ENCODE measurements at regions not wholly inside any gene's neighbourhood (a gene's known extent, or its start where the extent isn't known, plus 50 kb on each side); places are given as distances from the start of the nearest gene placed in this dataset.

- no peak overlapping the region for H2BK5ac ChIP-seq (ENCODE audit: low read depth, low read length, poor library complexity, severe bottlenecking)
- no peak overlapping the region for H4K91ac ChIP-seq (ENCODE audit: insufficient read depth, low read depth, low read length)
- H2BK15ac ChIP-seq (ENCODE audit: low read depth, low read length) = no peak overlapping the region
- H3K79me1 ChIP-seq (ENCODE audit: low read depth in 1 of 2, low read length in 2 of 2) = no peaks in the 10 kb centered on the region
- WGBS, 2 experiments (ENCODE audit: extremely low coverage in 2 of 2, insufficient read length in 1 of 2) = 6% methylated on average over 40 of the region's 64 CpGs; no CpG with 5 or more reads in 1 of the 2 experiments
- H3K14ac ChIP-seq (replicated peaks; ENCODE audit: low read depth, low read length) = no peak overlapping the region
- no peak overlapping the region for H3K23ac ChIP-seq (ENCODE audit: low read depth, low read length)
- ChIA-PET POLR2A (ENCODE audit: unreplicated experiment) (no interaction called here), CTCF (interaction anchor here (1.5 kb wide), 1 partner anchor 16 kb away, joined by 3 read pairs; no protein-coding TSS in a partner anchor)
- no peak overlapping the region for H2AK9ac ChIP-seq (replicated peaks; ENCODE audit: low read depth, low read length, poor library complexity)
- H3K9me1 ChIP-seq (ENCODE audit: insufficient read depth, low read length) = no peaks in the 10 kb centered on the region
- DNase-seq (peak; percentile 24), ATAC-seq (ENCODE audit: low read depth) (peak; percentile 32)
- H2AFZ ChIP-seq (replicated peaks; ENCODE audit: low read length, poor library complexity) = peak overlapping the region; percentile 88
- H3K9ac ChIP-seq (ENCODE audit: low read depth, low read length) = no peak overlapping the region
- no peak overlapping the region for H3K4ac ChIP-seq (ENCODE audit: low read depth, low read length)
- H2BK20ac ChIP-seq (ENCODE audit: low read depth, low read length) = no peak overlapping the region
- peak overlapping the region; percentile 39; the same call in 1 of the 2 replicates for H3K4me2 ChIP-seq (ENCODE audit: low read depth, low read length)
- peak; percentile 45 for TF ChIP-seq RAD21 (IDR thresholded peaks at IDR 0.05; ENCODE audit: low read length)
- no peak for TF ChIP-seq POLR2A (IDR thresholded peaks at IDR 0.05; ENCODE audit: low read depth, low read length)
- peak; percentile 47 for TF ChIP-seq CTCF (conservative IDR thresholded peaks at IDR 0.05; ENCODE audit: low read depth, low read length)
- 0 out of 2 replicates have a peak, but pooled peaks have one; percentile 27 for TF ChIP-seq FOS (IDR thresholded peaks at IDR 0.05; ENCODE audit: low read depth, low read length)
- no peak overlapping the region for H3K56ac ChIP-seq (ENCODE audit: extremely low read depth, insufficient read depth, low read length)
- H4K5ac ChIP-seq (ENCODE audit: low read depth, low read length) = no peak overlapping the region
- H4K20me1 ChIP-seq (ENCODE audit: insufficient read depth, low read length) = no peaks in the 10 kb centered on the region
- no peak overlapping the region for H3K27ac ChIP-seq (ENCODE audit: insufficient read depth, low read length)
- H4K8ac ChIP-seq (ENCODE audit: low read depth in 2 of 2, low read length in 2 of 2) = no peak overlapping the region
- H3K36me3 ChIP-seq (ENCODE audit: control insufficient read depth, insufficient read depth, low read length) = no peaks in the 10 kb centered on the region
- 0 out of 2 replicates have a peak overlapping the region, but pooled peaks have one; percentile 15 for H2AK5ac ChIP-seq (ENCODE audit: low read depth, low read length)
- no peak overlapping the region for H3K18ac ChIP-seq (ENCODE audit: low read depth, low read length)
- in situ Hi-C loops (cut with MboI; ENCODE audit: low sequenced_read_pairs) = no loop called here
- no TSS peak for BruUV-seq (replicated peaks)
- H2BK120ac ChIP-seq (ENCODE audit: low read depth, low read length) = no peak overlapping the region
- H3K4me3 ChIP-seq (ENCODE audit: insufficient read depth, low read depth, low read length) = no peak overlapping the region
- peaks cover 16% of the 10 kb centered on the region for H3K27me3 ChIP-seq (ENCODE audit: control insufficient read depth, insufficient read depth, low read length)
- H3K9me3 ChIP-seq (ENCODE audit: control insufficient read depth, insufficient read depth, low read length) = 0 out of 2 replicates have a peak, but pooled peaks cover 3% of the 10 kb centered on the region
- intact Hi-C loops (cut with micrococcal nuclease) = no loop called here
- dilution Hi-C loops (cut with HindIII; ENCODE audit: low sequenced_read_pairs, unreplicated experiment) = no loop called here
- H3K4me1 ChIP-seq (ENCODE audit: control insufficient read depth, insufficient read depth, low read length) = peaks cover 2% of the 10 kb centered on the region
Observed at GRCh38 chr15:70584838-70585706, 178.3 kb downstream of the UACA start.
